GM12865 (cell line): ENCODE measurements at regions not wholly inside any gene's neighbourhood (a gene's known extent, or its start where the extent isn't known, plus 50 kb on each side); places are given as distances from the start of the nearest gene placed in this dataset.

Source experiments
- DNase-seq: peaks from one replicate; pipeline ENCODE4 v3.0.0; 2010; ENCODE audit warnings: low read depth
- H3K4me3 ChIP-seq: 2 replicates; pipeline ENCODE4 v1.5.1; 2011; ENCODE audit warnings: mild to moderate bottlenecking, low read depth, low read length, control low read depth
- TF ChIP-seq, protein P1 (sequence below): IDR thresholded peaks from 2 replicates; pipeline ENCODE4 v1.5.1; 2011; ENCODE audit warnings: low read length, control low read depth, low read depth, inconsistent platforms; ENCODE audit not compliant: insufficient read depth; ENCODE audit errors: missing control alignments

DNA sequence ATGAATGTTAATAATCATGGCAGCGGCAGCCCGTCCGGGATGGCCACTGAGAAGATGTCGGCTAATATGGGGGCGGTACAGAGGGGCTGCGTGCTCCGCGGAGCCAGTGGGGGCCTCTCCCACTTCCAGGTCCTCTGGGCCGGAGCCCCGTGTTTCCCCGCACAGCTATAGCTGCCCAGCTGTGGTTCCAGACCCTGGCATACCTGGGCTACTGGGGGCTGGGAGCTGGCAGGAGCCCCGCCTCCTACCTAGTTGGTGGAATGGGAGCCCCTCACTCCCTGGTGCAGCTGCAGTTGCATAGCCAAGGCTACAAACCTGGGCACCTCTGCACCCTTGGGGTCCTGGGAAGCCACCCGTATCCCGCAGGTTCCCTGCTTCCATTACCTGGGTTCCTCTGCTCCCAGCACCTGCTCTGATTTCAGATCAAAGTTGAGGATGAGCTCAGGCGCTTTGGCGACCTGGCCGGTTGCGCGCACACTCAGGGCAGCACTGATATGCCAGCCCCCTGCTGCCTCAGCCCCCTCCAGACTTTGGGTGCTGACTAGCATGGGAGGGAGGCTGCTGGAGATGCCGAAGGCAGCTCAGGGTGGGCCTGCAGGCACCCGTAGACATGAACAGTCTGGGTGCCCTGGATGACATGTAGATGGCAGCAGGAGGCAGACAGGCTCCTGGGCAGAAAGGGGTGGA lies 236.5 kb upstream of the SEMA3D start:
- TF ChIP-seq, protein P1, sequence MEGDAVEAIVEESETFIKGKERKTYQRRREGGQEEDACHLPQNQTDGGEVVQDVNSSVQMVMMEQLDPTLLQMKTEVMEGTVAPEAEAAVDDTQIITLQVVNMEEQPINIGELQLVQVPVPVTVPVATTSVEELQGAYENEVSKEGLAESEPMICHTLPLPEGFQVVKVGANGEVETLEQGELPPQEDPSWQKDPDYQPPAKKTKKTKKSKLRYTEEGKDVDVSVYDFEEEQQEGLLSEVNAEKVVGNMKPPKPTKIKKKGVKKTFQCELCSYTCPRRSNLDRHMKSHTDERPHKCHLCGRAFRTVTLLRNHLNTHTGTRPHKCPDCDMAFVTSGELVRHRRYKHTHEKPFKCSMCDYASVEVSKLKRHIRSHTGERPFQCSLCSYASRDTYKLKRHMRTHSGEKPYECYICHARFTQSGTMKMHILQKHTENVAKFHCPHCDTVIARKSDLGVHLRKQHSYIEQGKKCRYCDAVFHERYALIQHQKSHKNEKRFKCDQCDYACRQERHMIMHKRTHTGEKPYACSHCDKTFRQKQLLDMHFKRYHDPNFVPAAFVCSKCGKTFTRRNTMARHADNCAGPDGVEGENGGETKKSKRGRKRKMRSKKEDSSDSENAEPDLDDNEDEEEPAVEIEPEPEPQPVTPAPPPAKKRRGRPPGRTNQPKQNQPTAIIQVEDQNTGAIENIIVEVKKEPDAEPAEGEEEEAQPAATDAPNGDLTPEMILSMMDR: no peak
- H3K4me3 ChIP-seq: no peak overlapping the region
- DNase-seq: no peak

GRCh38 chr7:85415743-85416142 lies 228.9 kb upstream of the SEMA3D start:
- no peak overlapping the region for H3K4me3 ChIP-seq
- DNase-seq: no peak
- TF ChIP-seq, protein P1: no peak

DNA sequence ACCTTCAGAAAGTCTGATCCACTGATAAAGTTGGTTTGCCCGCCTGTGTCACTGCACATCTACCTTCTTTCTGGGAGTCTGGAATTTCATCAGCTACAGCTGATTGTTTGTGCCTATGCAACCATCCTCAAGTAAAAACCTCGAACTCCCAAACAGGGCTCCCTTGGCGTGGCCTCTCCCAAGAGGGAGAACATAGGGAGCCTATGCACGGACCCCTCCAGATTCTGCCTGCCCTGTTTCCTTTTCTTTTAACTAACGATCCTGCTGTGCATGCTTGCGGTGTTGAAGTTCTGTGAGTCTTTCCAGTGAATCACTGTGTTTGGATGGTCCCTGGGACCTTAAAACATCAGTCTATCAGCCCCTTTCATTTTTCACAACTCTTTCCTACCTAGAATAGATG lies 226.9 kb upstream of the SEMA3D start:
- H3K4me3 ChIP-seq: no peak overlapping the region
- TF ChIP-seq, protein P1: no peak
- DNase-seq: no peak

DNA sequence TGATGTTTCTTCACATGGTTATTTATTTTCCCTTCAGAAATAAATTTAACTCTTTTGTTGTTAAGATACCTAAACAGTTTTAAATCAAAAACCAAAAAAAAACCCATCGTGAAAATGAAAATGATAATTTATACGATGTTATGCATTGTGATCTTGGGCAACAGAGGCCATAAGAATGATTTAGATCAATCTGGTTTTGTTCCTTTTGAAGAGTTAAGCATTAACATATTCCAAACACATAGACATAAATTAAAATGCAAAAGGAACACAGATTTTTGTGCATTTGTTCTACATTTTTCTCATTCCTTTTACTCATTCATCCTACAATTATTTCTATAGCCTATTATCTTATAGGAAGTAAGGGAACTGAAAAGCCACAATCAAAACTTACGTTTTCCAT lies 226.1 kb upstream of the SEMA3D start:
- TF ChIP-seq, protein P1: no peak
- DNase-seq: no peak
- no peak overlapping the region for H3K4me3 ChIP-seq

GRCh38 chr7:85407391-85407790 lies 220.5 kb upstream of the SEMA3D start:
- TF ChIP-seq, protein P1: no peak
- no peak overlapping the region for H3K4me3 ChIP-seq
- no peak for DNase-seq

GRCh38 chr7:85405016-85405902 lies 218.4 kb upstream of the SEMA3D start:
- H3K4me3 ChIP-seq: no peak overlapping the region
- DNase-seq: no peak
- TF ChIP-seq, protein P1: no peak
